CD14-positive monocyte (primary cell): ENCODE measurements at regions not wholly inside any gene's neighbourhood (a gene's known extent, or its start where the extent isn't known, plus 50 kb on each side); places are given as distances from the start of the nearest gene placed in this dataset.

ENCODE experiments used
- DNase-seq, 3 donors: peaks; one replicate each; pipeline ENCODE4 v3.0.0-alpha.2; 2011 to 2022
- H2AFZ ChIP-seq: 2 replicates; pipeline ENCODE4 v1.6.0; 2012; ENCODE audit warnings: mild to moderate bottlenecking, low read depth, low read length, inconsistent platforms; ENCODE audit not compliant: insufficient read depth, poor library complexity, severe bottlenecking
- H3K27ac ChIP-seq, 2 donors: 1 replicate in 1 of 2; 2 replicates in 1 of 2; pipeline ENCODE4 v1.5.1; 2012 to 2013; ENCODE audit warnings: low read length in 2 of 2, control low read depth in 1 of 2, inconsistent platforms in 1 of 2, low read depth in 1 of 2, mild to moderate bottlenecking in 1 of 2
- H3K27me3 ChIP-seq, 2 donors: one replicate each; pipeline versions ENCODE4 v1.6.0 to v1.6.1; 2011 to 2013; ENCODE audit warnings: low read length in 2 of 2; ENCODE audit not compliant: control insufficient read depth in 2 of 2, insufficient read depth in 2 of 2
- H3K36me3 ChIP-seq, 2 donors: replicated peaks in 1 of 2; 1 replicate in 1 of 2; 2 replicates in 1 of 2; pipeline versions ENCODE4 v1.5.1 to v1.6.1; 2012 to 2013; ENCODE audit warnings: low read length in 2 of 2, control low read depth in 1 of 2, inconsistent platforms in 1 of 2, mild to moderate bottlenecking in 1 of 2; ENCODE audit not compliant: insufficient read depth in 2 of 2, control insufficient read depth in 1 of 2
- H3K4me1 ChIP-seq, 2 donors: 1 replicate in 1 of 2; 2 replicates in 1 of 2; pipeline versions ENCODE4 v1.5.1 to v1.6.1; 2012 to 2013; ENCODE audit warnings: low read length in 2 of 2, control low read depth in 1 of 2, inconsistent platforms in 1 of 2, mild to moderate bottlenecking in 1 of 2, moderate library complexity in 1 of 2; ENCODE audit not compliant: insufficient read depth in 2 of 2, control insufficient read depth in 1 of 2
- H3K4me2 ChIP-seq: replicated peaks from 2 replicates; pipeline ENCODE3; 2012; ENCODE audit warnings: low read length, moderate library complexity, mild to moderate bottlenecking; ENCODE audit not compliant: poor library complexity, severe bottlenecking; ENCODE audit errors: extremely low read depth
- H3K4me3 ChIP-seq, 3 experiments: fragments of 200-600 bp in 1 of 3; sonication (generic) in 1 of 3; replicated peaks in 1 of 3; 1 replicate in 2 of 3; 2 replicates in 1 of 3; pipeline ENCODE4 v1.5.1; 2011 to 2013; ENCODE audit warnings: low read length in 3 of 3, mild to moderate bottlenecking in 3 of 3, control low read depth in 2 of 3, low read depth in 2 of 3, inconsistent platforms in 1 of 3, moderate library complexity in 1 of 3
- H3K79me2 ChIP-seq: 2 replicates; pipeline ENCODE4 v1.6.0; 2012; ENCODE audit warnings: mild to moderate bottlenecking, control low read depth, inconsistent platforms, low read length, moderate library complexity; ENCODE audit not compliant: insufficient read depth
- H3K9ac ChIP-seq: 2 replicates; pipeline ENCODE4 v1.6.0; 2017; ENCODE audit warnings: low read length, mild to moderate bottlenecking; ENCODE audit not compliant: insufficient read depth, poor library complexity, severe bottlenecking
- H3K9me3 ChIP-seq, 2 donors: replicated peaks in 1 of 2; 1 replicate in 1 of 2; 2 replicates in 1 of 2; pipeline versions ENCODE4 v1.5.1 to v1.6.1; 2012 to 2013; ENCODE audit warnings: low read length in 2 of 2, control low read depth in 1 of 2; ENCODE audit not compliant: control insufficient read depth in 1 of 2, insufficient read depth in 1 of 2
- H4K20me1 ChIP-seq: 2 replicates; pipeline ENCODE4 v1.6.0; 2012; ENCODE audit warnings: mild to moderate bottlenecking, low read length, control low read depth, moderate library complexity; ENCODE audit not compliant: insufficient read depth
- H3K27ac Mint-ChIP-seq, 7 donors: one replicate each; pipeline ENCODE4 v1.8.0; 2020; ENCODE audit warnings: mild to moderate bottlenecking in 7 of 7, mixed read lengths in 7 of 7, moderate library complexity in 6 of 7, inconsistent platforms in 2 of 7
- H3K27me3 Mint-ChIP-seq, 3 donors: one replicate each; pipeline ENCODE4 v1.8.0; 2021 to 2022; ENCODE audit warnings: low read depth in 3 of 3, mild to moderate bottlenecking in 3 of 3, mixed read lengths in 3 of 3, moderate library complexity in 3 of 3, inconsistent platforms in 1 of 3
- H3K36me3 Mint-ChIP-seq, 2 donors: one replicate each; pipeline ENCODE4 v1.8.0; 2020; ENCODE audit warnings: mixed read lengths in 2 of 2, inconsistent platforms in 1 of 2, mild to moderate bottlenecking in 1 of 2
- H3K4me1 Mint-ChIP-seq: one replicate; pipeline ENCODE4 v1.8.0; 2020; ENCODE audit warnings: mild to moderate bottlenecking, mixed read lengths
- H3K4me3 Mint-ChIP-seq, 2 donors: one replicate each; pipeline ENCODE4 v1.8.0; 2020; ENCODE audit warnings: mild to moderate bottlenecking in 2 of 2, mixed read lengths in 2 of 2, moderate library complexity in 1 of 2
- H3K9me3 Mint-ChIP-seq, 7 donors: one replicate each; pipeline ENCODE4 v1.8.0; 2020 to 2022; ENCODE audit warnings: mixed read lengths in 7 of 7, mild to moderate bottlenecking in 6 of 7, moderate library complexity in 6 of 7, inconsistent platforms in 2 of 7
- WGBS: methylation state at CpG from one replicate; pipeline ENCODE4 v1.1.5; 2013; ENCODE audit warnings: missing lambda C conversion rate; ENCODE audit not compliant: insufficient coverage; 5-methylcytosine and 5-hydroxymethylcytosine counted together
- intact Hi-C, 2 donors: fragments of 100-400 bp; cut with micrococcal nuclease; formaldehyde crosslinking; loops; one replicate each; pipeline versions ENCODE4 v1.15.0 to v1.15.1; 2023
- TF ChIP-seq, protein P1 (sequence below): fragments of 200-600 bp; IDR thresholded peaks from one replicate; pipeline ENCODE4 v1.8.0; 2022; ENCODE audit warnings: antibody characterized with exemption, mild to moderate bottlenecking

DNA sequence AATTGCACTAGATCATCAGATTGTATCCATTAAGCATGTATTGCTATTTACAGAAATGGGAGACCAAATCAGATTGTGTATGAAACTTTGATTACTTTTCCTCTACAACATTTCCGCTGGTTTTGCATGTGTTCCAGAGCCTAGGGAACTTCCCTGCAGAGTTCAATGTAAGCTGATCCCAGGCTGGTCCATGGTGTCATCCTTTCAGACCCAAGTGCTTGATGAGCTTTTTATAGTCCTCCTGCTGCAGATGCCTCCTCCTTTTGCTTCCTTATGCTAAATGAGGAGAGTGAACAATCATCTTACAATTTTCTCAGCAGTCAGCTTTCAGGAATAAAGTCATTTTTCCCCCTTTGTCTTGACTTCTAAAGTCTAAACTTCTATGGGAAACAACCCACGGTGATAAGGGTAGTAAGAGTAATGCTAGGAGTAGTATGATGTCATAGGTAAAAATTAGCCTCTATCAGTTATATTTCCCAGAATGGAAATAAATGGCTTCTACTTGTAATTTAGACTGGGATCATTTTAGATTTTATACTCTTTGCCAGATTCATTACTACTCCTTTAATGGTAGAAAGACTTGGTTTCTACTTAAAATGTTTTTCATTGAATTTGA is 55.1 kb upstream of the SLC4A4 start:
- H3K36me3 Mint-ChIP-seq: no peaks in the 10 kb centered on the region
- 71% methylated on average over 1 of the region's 2 CpGs for WGBS

DNA sequence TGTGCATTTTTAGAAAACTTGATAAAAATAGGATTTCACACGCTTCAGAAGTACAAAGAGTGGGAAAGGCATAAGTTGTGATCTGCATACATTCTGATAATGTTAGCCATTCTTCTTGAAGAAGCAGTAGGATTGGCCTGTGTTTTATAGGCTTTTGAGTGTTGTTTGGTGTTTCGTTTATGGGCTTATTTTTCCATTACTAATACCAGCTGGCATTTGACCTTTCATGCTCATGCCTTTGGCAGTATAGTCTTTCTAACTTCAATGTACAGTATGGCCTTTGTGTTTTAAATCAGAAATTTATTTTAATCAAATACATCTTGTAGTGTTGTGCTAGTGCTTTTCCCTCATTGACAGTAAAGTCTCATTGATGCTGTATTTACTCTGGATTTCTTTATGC is 51.5 kb upstream of the SLC4A4 start:
- no peaks in the 10 kb centered on the region for H3K4me1 Mint-ChIP-seq
- H3K27me3 Mint-ChIP-seq: peaks cover 13 to 24% (median 19%) of the 10 kb centered on the region in 3 donors
- H3K36me3 Mint-ChIP-seq: no peaks in the 10 kb centered on the region
- no peak overlapping the region for H3K4me3 Mint-ChIP-seq
- 80% methylated on average over 1 of the region's 2 CpGs for WGBS
- TF ChIP-seq, protein P1, sequence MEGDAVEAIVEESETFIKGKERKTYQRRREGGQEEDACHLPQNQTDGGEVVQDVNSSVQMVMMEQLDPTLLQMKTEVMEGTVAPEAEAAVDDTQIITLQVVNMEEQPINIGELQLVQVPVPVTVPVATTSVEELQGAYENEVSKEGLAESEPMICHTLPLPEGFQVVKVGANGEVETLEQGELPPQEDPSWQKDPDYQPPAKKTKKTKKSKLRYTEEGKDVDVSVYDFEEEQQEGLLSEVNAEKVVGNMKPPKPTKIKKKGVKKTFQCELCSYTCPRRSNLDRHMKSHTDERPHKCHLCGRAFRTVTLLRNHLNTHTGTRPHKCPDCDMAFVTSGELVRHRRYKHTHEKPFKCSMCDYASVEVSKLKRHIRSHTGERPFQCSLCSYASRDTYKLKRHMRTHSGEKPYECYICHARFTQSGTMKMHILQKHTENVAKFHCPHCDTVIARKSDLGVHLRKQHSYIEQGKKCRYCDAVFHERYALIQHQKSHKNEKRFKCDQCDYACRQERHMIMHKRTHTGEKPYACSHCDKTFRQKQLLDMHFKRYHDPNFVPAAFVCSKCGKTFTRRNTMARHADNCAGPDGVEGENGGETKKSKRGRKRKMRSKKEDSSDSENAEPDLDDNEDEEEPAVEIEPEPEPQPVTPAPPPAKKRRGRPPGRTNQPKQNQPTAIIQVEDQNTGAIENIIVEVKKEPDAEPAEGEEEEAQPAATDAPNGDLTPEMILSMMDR: no peak
- no peak overlapping the region for H3K27ac Mint-ChIP-seq
- no peaks in the 10 kb centered on the region for H3K36me3 ChIP-seq
- H2AFZ ChIP-seq: no peak overlapping the region
- no peaks in the 10 kb centered on the region for H3K4me1 ChIP-seq
- no peak for DNase-seq
- no peaks in the 10 kb centered on the region for H4K20me1 ChIP-seq
- H3K4me3 ChIP-seq: no peak overlapping the region
- no peak overlapping the region for H3K9ac ChIP-seq
- H3K9me3 Mint-ChIP-seq: no peaks in the 10 kb centered on the region
- peaks cover 12 to 19% of the 10 kb centered on the region in 2 donors for H3K27me3 ChIP-seq
- H3K4me2 ChIP-seq: no peak overlapping the region
- no peak overlapping the region for H3K27ac ChIP-seq
- H3K9me3 ChIP-seq: no peaks in the 10 kb centered on the region
- intact Hi-C loops: no loop called here
- no peaks in the 10 kb centered on the region for H3K79me2 ChIP-seq

More for the DNA sequence above, 55.1 kb upstream of the SLC4A4 start:
- peaks cover 17 to 19% of the 10 kb centered on the region in 2 donors for H3K27me3 ChIP-seq
- intact Hi-C loops: no loop called here
- no peak overlapping the region for H3K4me2 ChIP-seq
- H3K9me3 Mint-ChIP-seq: no peaks in the 10 kb centered on the region
- H3K9ac ChIP-seq: no peak overlapping the region
- no peaks in the 10 kb centered on the region for H3K4me1 ChIP-seq
- no peak overlapping the region for H3K27ac ChIP-seq
- H3K4me1 Mint-ChIP-seq: no peaks in the 10 kb centered on the region
- no peak for DNase-seq
- no peak overlapping the region for H3K4me3 ChIP-seq
- TF ChIP-seq, protein P1: no peak
- no peak overlapping the region for H3K27ac Mint-ChIP-seq
- no peaks in the 10 kb centered on the region for H3K9me3 ChIP-seq
- peaks cover 20 to 31% (median 28%) of the 10 kb centered on the region in 3 donors for H3K27me3 Mint-ChIP-seq
- H2AFZ ChIP-seq: no peak overlapping the region
- no peaks in the 10 kb centered on the region for H4K20me1 ChIP-seq
- H3K79me2 ChIP-seq: no peaks in the 10 kb centered on the region
- no peaks in the 10 kb centered on the region for H3K36me3 ChIP-seq
- H3K4me3 Mint-ChIP-seq: peak overlapping the region in 1 of 2 donors; percentile 14
